ENCODE measurements at regions not wholly inside any gene's neighbourhood (a gene's known extent, or its start where the extent isn't known, plus 50 kb on each side); places are given as distances from the start of the nearest gene placed in this dataset.

- intact Hi-C loops (cut with DNase I; ENCODE audit: low total_unique reads), result no loop called here
- Histone ChIP-seq H3K36me3 (no peaks in the 10 kb centered on the region), H3K4me3 (no peak overlapping the region), H3K27ac (no peak overlapping the region), H3K4me1 (no peaks in the 10 kb centered on the region), H3K9me3 (peaks cover 0 to 30% (median 3%) of the 10 kb centered on the region in 8 donors), H3K27me3 (replicated peaks in 1 of 7) (no peaks in the 10 kb centered on the region)
- DNase-seq, result no peak
- 46 to 77% (median 58%) methylated on average over 2 of the region's 2 CpGs for WGBS, 5 donors
- no peak for TF ChIP-seq POLR2AphosphoS5 (IDR thresholded peaks at IDR 0.05)
- TF ChIP-seq POLR2A (IDR thresholded peaks at IDR 0.05), result no peak
- TF ChIP-seq CTCF (IDR thresholded peaks at IDR 0.05 in 8 of 11, conservative IDR thresholded peaks at IDR 0.05 in 3 of 11), result no peak
These were observed 65.1 kb upstream of the POF1B start for GRCh38 chrX:85444613-85445012.

Measured in spleen (tissue), 11 donors.